ENCODE measurements at regions not wholly inside any gene's neighbourhood (a gene's known extent, or its start where the extent isn't known, plus 50 kb on each side); places are given as distances from the start of the nearest gene placed in this dataset.

- H3K4me1 ChIP-seq, result peaks cover 18 to 39% (median 30%) of the 10 kb centered on the region in 10 experiments
- no peaks in the 10 kb centered on the region for H3K36me3 ChIP-seq
- no peak for TF ChIP-seq Cebpa-rat (IDR thresholded peaks at IDR 0.05)
- H3K9ac ChIP-seq, result no peak overlapping the region
- H3K27me3 ChIP-seq, result no peaks in the 10 kb centered on the region
- 0 out of 22 replicates have a peak, but pooled peaks cover 0 to 7% (median 0%) of the 10 kb centered on the region in 11 experiments for H3K9me3 ChIP-seq (replicated peaks in 1 of 11)
- H3K4me2 ChIP-seq, result no peak overlapping the region
- H3K4me3 ChIP-seq, result no peak overlapping the region
- H4K20me1 ChIP-seq, result no peaks in the 10 kb centered on the region
- H3K27ac ChIP-seq, result no peak overlapping the region
These were observed 64.9 kb downstream of the MCFD2 start for GRCh38 chr2:46850742-46851141.

GRCh38 chr2:46849721-46850556 lies 65.7 kb downstream of the MCFD2 start:
- no peak overlapping the region for H3K9ac ChIP-seq
- no peak for TF ChIP-seq Cebpa-rat (IDR thresholded peaks at IDR 0.05)
- H3K27ac ChIP-seq, result no peak overlapping the region
- peak overlapping the region in 8 of 11 experiments; percentile 74 to 92 (median 89); a peak in 13 of 22 replicates for H3K4me2 ChIP-seq
- H3K4me1 ChIP-seq, result peaks cover 18 to 39% (median 30%) of the 10 kb centered on the region in 10 experiments
- H3K4me3 ChIP-seq, result no peak overlapping the region
- H3K36me3 ChIP-seq, result no peaks in the 10 kb centered on the region
- no peaks in the 10 kb centered on the region for H3K27me3 ChIP-seq
- 0 out of 22 replicates have a peak, but pooled peaks cover 0 to 7% (median 0%) of the 10 kb centered on the region in 11 experiments for H3K9me3 ChIP-seq (replicated peaks in 1 of 11)
- H4K20me1 ChIP-seq, result no peaks in the 10 kb centered on the region

- peaks cover 18 to 39% (median 30%) of the 10 kb centered on the region in 10 experiments for H3K4me1 ChIP-seq
- H3K27ac ChIP-seq, result peak overlapping the region in 2 of 11 experiments; percentile 1 to 51; a peak in 1 of 22 replicates
- peak overlapping the region in 3 of 11 experiments; percentile 1 to 55 (median 44); a peak in 2 of 22 replicates for H3K9ac ChIP-seq
These were observed 66.4 kb downstream of the MCFD2 start for GRCh38 chr2:46849046-46849715.

DNA sequence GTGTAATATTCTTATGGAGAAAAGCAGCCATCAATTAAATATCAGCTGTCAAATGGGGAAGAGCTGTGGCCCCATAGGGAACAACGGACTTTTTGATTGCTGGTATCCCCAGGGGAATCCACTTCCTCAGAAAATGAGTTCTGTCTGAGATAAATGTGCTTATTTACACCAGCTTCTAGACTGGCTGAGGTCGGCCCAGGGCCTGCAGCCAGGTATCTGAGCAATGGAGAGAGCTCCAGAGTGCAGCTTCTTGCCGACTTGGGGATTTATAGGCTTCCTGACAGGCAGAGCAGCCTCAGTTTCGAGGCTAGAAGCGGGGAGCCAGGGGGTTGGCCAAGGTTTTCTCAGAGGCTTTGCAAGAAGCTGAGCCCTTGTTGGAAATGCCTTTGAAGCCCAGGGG lies 67.2 kb downstream of the MCFD2 start:
- H3K27me3 ChIP-seq, result no peaks in the 10 kb centered on the region
- H3K4me2 ChIP-seq, result peak overlapping the region; percentile 60 to 92 (median 86)
- H4K20me1 ChIP-seq, result no peaks in the 10 kb centered on the region
- peak overlapping the region in 2 of 10 experiments; percentile 11 to 33; a peak in 2 of 20 replicates for H3K4me3 ChIP-seq
- H3K9ac ChIP-seq, result peak overlapping the region in 8 of 11 experiments; percentile 1 to 55 (median 30); a peak in 6 of 22 replicates
- peak overlapping the region in 5 of 11 experiments; percentile 1 to 51 (median 18); a peak in 2 of 22 replicates for H3K27ac ChIP-seq
- no peaks in the 10 kb centered on the region for H3K36me3 ChIP-seq
- no peaks in the 10 kb centered on the region for H3K9me3 ChIP-seq (replicated peaks in 1 of 11)
- peaks cover 18 to 39% (median 30%) of the 10 kb centered on the region in 10 experiments for H3K4me1 ChIP-seq
- TF ChIP-seq Cebpa-rat (IDR thresholded peaks at IDR 0.05), result no peak

More at GRCh38 chr2:46849046-46849715, 66.4 kb downstream of the MCFD2 start:
- no peak for TF ChIP-seq Cebpa-rat (IDR thresholded peaks at IDR 0.05)
- Histone ChIP-seq H3K9me3 (replicated peaks in 1 of 11) (0 out of 22 replicates have a peak, but pooled peaks cover 0 to 6% (median 0%) of the 10 kb centered on the region in 11 experiments), H3K4me3 (no peak overlapping the region), H4K20me1 (no peaks in the 10 kb centered on the region), H3K36me3 (no peaks in the 10 kb centered on the region), H3K27me3 (no peaks in the 10 kb centered on the region), H3K4me2 (peak overlapping the region; percentile 60 to 92 (median 86); a peak in 21 of 22 replicates)

GRCh38 chr2:46847726-46848412 lies 67.7 kb downstream of the MCFD2 start:
- Histone ChIP-seq H3K4me3 (no peak overlapping the region), H3K36me3 (no peaks in the 10 kb centered on the region), H3K9ac (0 out of 22 replicates have a peak overlapping the region, but pooled peaks of 1 of the 11 experiments have one; percentile 23), H3K9me3 (replicated peaks in 1 of 11) (no peaks in the 10 kb centered on the region), H3K27ac (peak overlapping the region in 2 of 11 experiments; percentile 17 to 19; a peak in 3 of 22 replicates), H4K20me1 (no peaks in the 10 kb centered on the region), H3K4me2 (peak overlapping the region; percentile 60 to 92 (median 86)), H3K4me1 (peaks cover 18 to 39% (median 30%) of the 10 kb centered on the region in 10 experiments), H3K27me3 (no peaks in the 10 kb centered on the region)
- no peak for TF ChIP-seq Cebpa-rat (IDR thresholded peaks at IDR 0.05)

GRCh38 chr2:46847185-46847710 lies 68.4 kb downstream of the MCFD2 start:
- H3K4me2 ChIP-seq, result peak overlapping the region; percentile 60 to 92 (median 86)
- H3K9ac ChIP-seq, result no peak overlapping the region
- H3K4me1 ChIP-seq, result peaks cover 19 to 39% (median 30%) of the 10 kb centered on the region in 10 experiments
- H3K4me3 ChIP-seq, result no peak overlapping the region
- TF ChIP-seq Cebpa-rat (IDR thresholded peaks at IDR 0.05), result no peak
- H3K9me3 ChIP-seq (replicated peaks in 1 of 11), result no peaks in the 10 kb centered on the region
- no peaks in the 10 kb centered on the region for H3K27me3 ChIP-seq
- H3K27ac ChIP-seq, result peak overlapping the region in 2 of 11 experiments; percentile 17 to 19; a peak in 1 of 22 replicates
- no peaks in the 10 kb centered on the region for H4K20me1 ChIP-seq
- H3K36me3 ChIP-seq, result no peaks in the 10 kb centered on the region

DNA sequence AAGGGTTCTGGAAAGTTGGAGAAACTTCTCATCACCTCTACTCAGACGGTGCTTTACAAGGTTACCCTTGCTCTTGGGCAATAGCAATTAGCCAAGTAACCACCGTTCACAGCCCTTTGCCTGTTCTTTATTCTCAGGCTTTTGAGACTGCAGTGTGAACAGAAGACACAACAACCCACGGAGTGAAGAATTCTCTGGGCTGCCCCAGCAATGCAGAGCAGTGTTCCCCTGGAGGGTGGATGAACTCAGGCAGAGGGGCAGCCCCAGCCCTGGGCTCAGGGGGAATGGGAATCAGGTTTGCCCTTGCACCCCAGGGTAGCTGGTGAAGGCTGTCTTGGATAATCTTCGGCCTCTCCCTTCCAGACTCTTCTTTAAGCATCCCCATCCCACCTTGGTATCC lies 69.1 kb downstream of the MCFD2 start:
- no peak for TF ChIP-seq Cebpa-rat (IDR thresholded peaks at IDR 0.05)
- no peak overlapping the region for H3K9ac ChIP-seq
- peaks cover 26 to 46% (median 36%) of the 10 kb centered on the region in 10 experiments for H3K4me1 ChIP-seq
- no peaks in the 10 kb centered on the region for H3K27me3 ChIP-seq
- H3K36me3 ChIP-seq, result no peaks in the 10 kb centered on the region
- no peaks in the 10 kb centered on the region for H4K20me1 ChIP-seq
- no peaks in the 10 kb centered on the region for H3K9me3 ChIP-seq (replicated peaks in 1 of 11)
- no peak overlapping the region for H3K27ac ChIP-seq
- no peak overlapping the region for H3K4me3 ChIP-seq
- H3K4me2 ChIP-seq, result no peak overlapping the region

Data from BLaER1 treated with 17β-estradiol and CSF1 and Interleukin-3, amounts not matched to agents 10 nM and 100 nM (cell line).